Epithelial cell of prostate (primary cell): ENCODE measurements at regions not wholly inside any gene's neighbourhood (a gene's known extent, or its start where the extent isn't known, plus 50 kb on each side); places are given as distances from the start of the nearest gene placed in this dataset.
"Not testable (repeated sequence)": the region's sequence is repeated elsewhere in the genome, so short reads cannot be mapped to it uniquely, and the experiment has no call there.

ENCODE experiments used
- DNase-seq: peaks from one replicate; pipeline ENCODE4 v3.0.0-alpha.2; 2011; ENCODE audit warnings: low read depth, low spot score
- H3K27ac ChIP-seq: fragments of 450-650 bp; 2 replicates; pipeline ENCODE4 v1.5.1; 2017; ENCODE audit warnings: mild to moderate bottlenecking

DNA sequence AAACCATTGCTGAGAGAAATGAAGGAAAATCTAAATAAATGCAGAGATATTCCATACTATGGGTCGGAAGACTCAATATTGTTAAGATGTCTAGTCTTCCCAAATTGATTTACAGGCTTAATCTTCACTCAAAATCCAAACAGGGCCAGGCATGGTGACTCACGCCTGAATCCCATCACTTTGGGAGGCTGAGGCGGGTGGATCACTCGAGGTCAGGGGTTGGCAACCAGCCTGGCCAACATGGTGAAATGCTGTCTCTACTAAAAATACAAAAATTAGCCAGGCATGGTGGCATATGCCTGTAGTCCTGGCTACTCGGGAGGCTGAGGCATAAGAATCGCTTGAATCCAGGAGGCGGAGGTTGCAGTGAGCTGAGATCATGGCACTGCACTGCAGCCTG lies 94.1 kb upstream of the RPH3A start:
- not testable (repeated sequence) for DNase-seq, H3K27ac ChIP-seq

DNA sequence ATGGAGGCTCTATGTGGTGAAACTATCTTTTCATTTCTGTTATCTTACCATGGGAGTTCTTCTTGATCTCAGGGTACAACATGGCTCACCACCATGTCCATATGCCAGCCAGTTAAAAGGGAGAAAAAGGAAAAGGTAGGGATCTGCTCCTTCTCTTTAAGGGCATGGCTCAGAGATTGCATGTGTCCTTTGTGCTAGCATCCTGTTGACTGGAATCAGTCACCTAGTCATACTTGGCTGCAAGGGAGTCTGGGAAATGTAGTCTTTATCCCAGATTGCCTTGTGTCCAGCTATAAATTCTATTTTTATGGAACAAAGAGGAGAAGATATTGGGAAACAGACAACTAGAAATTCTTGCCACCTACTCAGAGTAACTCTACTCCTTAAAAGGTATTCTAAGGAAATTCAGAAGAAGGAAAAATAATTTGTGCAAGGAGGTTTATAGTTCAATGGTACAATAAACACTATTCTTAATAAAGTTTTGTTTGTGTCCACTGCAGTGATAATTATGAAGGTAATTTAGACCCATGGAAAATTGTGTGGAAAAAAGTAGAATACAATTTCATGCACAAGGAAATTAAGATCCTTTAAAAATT lies 86.4 kb upstream of the RPH3A start:
- no peak overlapping the region for H3K27ac ChIP-seq
- no peak for DNase-seq

- DNase-seq, result no peak
Measured at GRCh38 chr12:112710414-112710813, 81.1 kb upstream of the RPH3A start.

DNA sequence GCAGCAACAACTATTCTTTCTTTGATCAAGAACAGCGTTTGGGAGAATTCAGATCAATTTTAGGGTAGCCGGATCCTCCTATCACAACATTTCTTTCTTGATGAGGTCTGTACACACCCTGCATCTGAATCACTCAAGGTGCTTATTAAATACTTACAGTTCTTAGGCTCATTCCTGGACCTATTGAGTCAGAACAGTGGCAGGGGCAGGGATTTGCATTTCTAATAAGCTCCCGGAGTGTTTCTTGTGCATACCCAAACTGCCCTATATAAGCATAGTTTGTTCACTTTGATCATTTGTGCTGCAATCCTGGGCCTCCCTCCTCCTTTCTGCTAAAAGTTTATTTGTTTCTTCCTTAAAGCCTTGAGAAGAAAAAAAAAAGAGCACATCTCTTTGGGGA lies 80.5 kb upstream of the RPH3A start:
- H3K27ac ChIP-seq, result no peak overlapping the region
- peak; percentile 3 for DNase-seq

More at GRCh38 chr12:112710414-112710813, 81.1 kb upstream of the RPH3A start:
- no peak overlapping the region for H3K27ac ChIP-seq

DNA sequence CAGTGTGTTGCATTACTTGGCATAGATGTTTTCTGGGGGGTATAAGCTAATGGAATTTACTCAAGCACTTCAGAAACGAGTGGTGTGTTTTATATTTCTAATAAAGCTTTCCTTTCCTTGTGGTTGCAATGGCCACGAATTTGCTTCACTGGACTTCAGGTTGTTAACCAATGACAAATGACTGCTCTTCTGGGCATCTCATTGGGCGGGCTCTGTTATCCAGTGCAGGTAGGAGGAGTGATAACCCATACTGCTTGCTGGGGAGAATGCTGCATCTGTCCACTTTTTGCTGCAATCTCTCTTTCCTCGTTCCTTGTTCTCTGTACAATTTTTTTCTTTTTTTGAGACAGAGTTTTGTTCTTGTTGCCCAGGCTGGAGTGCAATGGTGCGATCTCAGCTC lies 80.0 kb upstream of the RPH3A start:
- no peak overlapping the region for H3K27ac ChIP-seq
- DNase-seq, result no peak

DNA sequence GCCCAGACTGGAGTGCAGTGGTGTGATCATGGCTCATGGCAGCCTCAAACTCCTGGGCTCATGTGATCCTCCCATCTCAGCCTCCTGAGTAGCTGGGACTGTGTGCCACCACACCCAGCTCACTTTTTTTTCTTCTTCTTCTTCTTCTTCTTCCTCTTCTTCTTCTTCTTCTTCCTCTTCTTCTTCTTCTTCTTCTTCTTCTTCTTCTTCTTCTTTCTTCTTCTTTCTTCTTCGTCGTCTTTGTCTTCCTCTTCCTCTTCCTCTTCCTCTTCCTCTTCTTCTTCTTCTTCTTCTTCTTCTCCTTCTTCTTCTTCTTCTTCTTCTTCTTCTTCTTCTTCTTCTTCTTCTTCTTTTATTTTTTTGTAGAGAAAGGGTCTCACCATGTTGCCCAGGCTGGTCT lies 78.8 kb upstream of the RPH3A start:
- not testable (repeated sequence) for DNase-seq, H3K27ac ChIP-seq

DNA sequence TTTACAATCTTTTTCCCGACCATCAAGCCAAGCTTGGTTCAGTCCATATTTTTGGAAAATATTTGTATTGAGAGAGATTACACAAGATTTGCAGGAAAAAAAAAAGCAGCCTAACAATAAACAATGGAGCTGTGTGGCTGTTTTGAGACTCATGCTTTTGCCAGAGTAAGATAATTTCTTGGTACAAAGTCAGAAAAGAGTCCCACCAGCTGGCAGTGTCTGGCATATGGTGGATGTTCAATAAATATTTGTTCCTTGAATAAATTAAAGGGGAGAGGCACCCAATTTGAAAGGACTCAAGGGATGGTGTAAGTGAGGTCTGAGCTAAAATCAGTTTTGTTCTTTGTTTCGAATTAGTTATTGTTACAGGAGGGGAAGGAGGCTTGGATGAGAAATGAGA lies 78.1 kb upstream of the RPH3A start:
- no peak for DNase-seq
- no peak overlapping the region for H3K27ac ChIP-seq

DNA sequence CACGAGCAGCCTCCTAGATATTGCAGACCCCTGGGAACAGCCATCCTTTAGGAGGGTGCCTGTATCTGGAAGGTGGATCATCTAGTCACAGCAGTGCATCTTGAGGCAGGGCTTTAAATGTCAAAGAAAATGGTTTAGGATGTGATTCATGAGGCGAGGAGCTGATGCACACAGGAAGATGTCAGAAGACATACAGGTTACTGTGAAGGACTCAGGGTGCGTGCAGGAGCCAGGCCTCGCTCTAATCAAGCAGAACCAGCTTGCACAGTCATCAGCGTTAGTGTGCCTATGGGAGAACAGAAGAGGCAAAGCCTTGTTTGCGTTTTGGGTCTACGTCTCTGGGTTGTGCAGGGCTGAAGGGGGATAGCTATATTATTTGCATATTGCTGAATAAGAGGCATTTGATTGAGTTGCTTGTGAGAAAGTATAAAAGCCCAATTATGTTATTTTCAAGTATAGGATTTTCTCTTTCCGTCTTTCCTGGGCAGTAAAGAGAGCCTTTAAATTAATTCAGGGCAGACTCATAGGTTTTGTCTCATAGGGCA lies 77.3 kb upstream of the RPH3A start:
- H3K27ac ChIP-seq, result no peak overlapping the region
- no peak for DNase-seq

DNA sequence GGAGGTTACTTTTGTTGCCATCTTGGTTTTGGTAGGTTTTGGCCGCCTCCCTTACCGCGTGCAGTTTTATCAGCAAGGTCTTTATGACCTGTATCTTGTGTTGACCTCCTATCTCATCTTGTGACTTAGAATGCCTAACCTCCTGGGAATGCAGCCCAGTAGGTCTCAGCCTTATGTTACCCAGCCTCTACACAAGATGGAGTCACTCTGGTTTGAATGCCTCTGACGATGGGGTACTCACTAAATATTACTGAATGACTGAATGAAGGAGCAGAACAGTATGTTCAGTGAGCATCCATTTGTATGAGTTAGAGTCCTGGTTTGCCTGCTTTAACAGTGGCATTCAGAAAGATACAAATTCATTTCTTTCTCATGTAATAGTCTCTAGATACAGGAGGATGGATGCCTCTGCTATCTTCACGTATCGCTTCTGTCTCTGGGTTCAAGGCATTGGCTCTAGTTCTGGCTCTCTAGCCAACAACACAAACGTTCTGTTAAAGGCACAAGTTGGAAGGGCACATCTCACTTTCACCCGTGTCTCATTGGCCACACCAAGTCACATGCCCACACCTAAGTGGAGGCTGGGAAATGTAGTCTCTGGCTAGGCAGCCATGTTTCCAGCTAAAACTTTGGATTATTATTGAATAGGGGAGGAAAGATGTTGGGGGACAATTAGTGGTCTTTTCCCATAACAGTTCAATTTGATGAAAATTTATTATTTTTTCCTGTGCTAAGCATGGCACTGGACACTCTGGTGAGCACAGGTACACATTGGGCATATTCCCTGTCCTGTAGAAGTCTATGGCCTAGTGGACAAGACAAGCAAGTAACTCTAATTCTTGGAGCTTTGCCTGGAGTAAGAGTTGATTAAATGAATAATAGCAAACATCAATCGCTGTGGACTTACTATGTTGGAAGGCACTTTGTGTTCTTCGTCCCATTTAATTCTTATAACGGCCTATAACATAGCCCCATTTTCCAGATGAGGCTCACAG lies 75.2 kb upstream of the RPH3A start:
- no peak for DNase-seq
- H3K27ac ChIP-seq, result no peak overlapping the region

GRCh38 chr12:112728864-112729263 lies 62.7 kb upstream of the RPH3A start:
- no peak overlapping the region for H3K27ac ChIP-seq
- no peak for DNase-seq

DNA sequence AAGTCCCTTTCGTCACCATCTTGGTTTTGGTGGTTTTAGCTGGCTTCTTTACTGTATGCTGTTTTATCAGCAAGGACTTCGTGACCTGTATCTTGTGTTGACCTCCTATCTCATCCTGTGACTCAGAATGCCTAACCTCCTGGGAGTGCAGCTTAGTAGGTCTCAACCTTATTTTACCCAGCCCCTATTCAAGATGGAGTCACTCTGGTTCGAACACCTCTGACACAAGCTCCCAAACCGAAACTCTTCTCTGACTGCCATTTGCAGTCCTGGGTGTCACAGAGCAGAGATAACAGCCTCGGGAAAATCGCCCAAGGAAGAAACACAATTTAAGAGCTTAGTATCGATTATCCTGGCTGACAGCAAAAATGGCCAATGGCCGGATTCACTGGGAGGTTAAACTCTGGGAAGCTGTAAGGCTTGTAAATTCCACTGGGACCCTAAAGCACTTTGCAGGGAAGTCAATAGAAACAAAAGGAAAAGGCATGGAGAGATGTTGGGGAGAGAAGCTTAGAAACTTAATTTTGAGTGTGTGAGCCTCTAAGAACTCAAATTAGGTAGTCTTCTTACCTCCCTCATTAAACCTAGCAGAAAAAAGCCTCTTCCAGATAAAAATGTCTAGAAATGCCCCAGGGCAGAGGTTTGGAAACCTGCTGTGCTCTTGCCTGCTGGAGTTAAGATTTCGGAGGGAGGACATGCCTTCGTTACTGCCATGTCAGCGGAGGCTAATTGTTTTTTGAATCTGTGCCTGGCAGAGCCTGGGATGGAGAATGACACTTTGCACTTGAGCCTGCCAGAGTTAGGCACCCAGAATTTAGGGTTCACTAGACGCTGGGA lies 56.5 kb upstream of the RPH3A start:
- no peak overlapping the region for H3K27ac ChIP-seq
- no peak for DNase-seq

- no peak for DNase-seq
- no peak overlapping the region for H3K27ac ChIP-seq
Measured at GRCh38 chr12:112738531-112738930, 53.0 kb upstream of the RPH3A start.

GRCh38 chr12:112740387-112740934 lies 51.1 kb upstream of the RPH3A start:
- no peak overlapping the region for H3K27ac ChIP-seq
- DNase-seq, result no peak

- no peak overlapping the region for H3K27ac ChIP-seq
- DNase-seq, result no peak
Measured at GRCh38 chr12:112741106-112741505, 50.4 kb upstream of the RPH3A start.
